ENCODE measurements at regions not wholly inside any gene's neighbourhood (a gene's known extent, or its start where the extent isn't known, plus 50 kb on each side); places are given as distances from the start of the nearest gene placed in this dataset.

GRCh38 chr18:34121200-34121721 lies 103.5 kb downstream of the NOL4 start:
- TF ChIP-seq POLR2A (IDR thresholded peaks at IDR 0.05) (no peak), CTCF (IDR thresholded peaks at IDR 0.05) (no peak)
